SH-SY5Y (cell line): ENCODE measurements at regions not wholly inside any gene's neighbourhood (a gene's known extent, or its start where the extent isn't known, plus 50 kb on each side); places are given as distances from the start of the nearest gene placed in this dataset.

Experiments
- GATA2 ChIP-seq: IDR thresholded peaks from 2 replicates; pipeline ENCODE4 v1.6.1; 2011; ENCODE audit warnings: mild to moderate bottlenecking, low read depth, low read length
- GATA3 ChIP-seq: IDR thresholded peaks from 2 replicates; pipeline ENCODE4 v1.6.1; 2011; ENCODE audit warnings: low read depth, mild to moderate bottlenecking, low read length, moderate library complexity

DNA sequence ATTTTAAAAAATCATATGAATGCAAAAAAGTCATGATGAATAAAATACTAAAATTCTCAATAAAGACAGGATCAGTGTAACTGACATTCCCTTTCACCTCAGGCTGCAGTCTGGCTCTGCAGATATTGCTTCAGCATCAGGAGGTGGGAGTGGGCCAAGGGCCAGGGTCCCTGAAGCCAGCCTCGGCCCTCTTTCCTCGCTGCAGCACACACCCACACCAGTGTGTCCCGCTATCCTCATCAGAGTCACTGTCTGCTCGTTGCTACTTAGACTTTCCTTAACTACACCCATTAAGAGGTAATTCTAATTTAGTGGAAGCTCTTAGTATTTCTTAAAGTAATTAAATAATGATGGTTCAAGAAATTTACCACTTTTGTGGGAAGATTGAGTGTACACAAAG is 298.2 kb downstream of the UBE3D start:
- TF ChIP-seq GATA2, result no peak
- no peak for TF ChIP-seq GATA3
